Epidermal melanocyte (primary cell): ENCODE measurements at regions not wholly inside any gene's neighbourhood (a gene's known extent, or its start where the extent isn't known, plus 50 kb on each side); places are given as distances from the start of the nearest gene placed in this dataset.
"Not testable (repeated sequence)": the region's sequence is repeated elsewhere in the genome, so short reads cannot be mapped to it uniquely, and the experiment has no call there.

Experiments used
- DNase-seq: peaks from one replicate; pipeline ENCODE4 v3.0.0; 2011; ENCODE audit warnings: low spot score; ENCODE audit not compliant: insufficient read length

GRCh38 chr12:105865886-105866285 is 272.9 kb downstream of the NUAK1 start:
- DNase-seq: no peak

GRCh38 chr12:105874121-105874520 is 264.6 kb downstream of the NUAK1 start:
- no peak for DNase-seq

- no peak for DNase-seq
Observed at GRCh38 chr12:105876396-105876927, 262.3 kb downstream of the NUAK1 start.

- DNase-seq: no peak
Observed at GRCh38 chr12:105878964-105879363, 259.8 kb downstream of the NUAK1 start.

- no peak for DNase-seq
Observed at GRCh38 chr12:105880824-105881388, 257.8 kb downstream of the NUAK1 start.

GRCh38 chr12:105882404-105882803 is 256.4 kb downstream of the NUAK1 start:
- DNase-seq: peak; percentile 20

GRCh38 chr12:105887131-105887530 is 251.6 kb downstream of the NUAK1 start:
- DNase-seq: no peak

- no peak for DNase-seq
Observed at GRCh38 chr12:105888696-105889095, 250.1 kb downstream of the NUAK1 start.

GRCh38 chr12:105892362-105892910 is 246.3 kb downstream of the NUAK1 start:
- DNase-seq: no peak

- not testable (repeated sequence) for DNase-seq
Observed at GRCh38 chr12:105895197-105895832, 243.4 kb downstream of the NUAK1 start.

- DNase-seq: no peak
Observed at GRCh38 chr12:105897311-105897725, 241.4 kb downstream of the NUAK1 start.

- not testable (repeated sequence) for DNase-seq
Observed at GRCh38 chr12:105898271-105898670, 240.5 kb downstream of the NUAK1 start.

- DNase-seq: no peak
Observed at GRCh38 chr12:105899589-105899988, 239.2 kb downstream of the NUAK1 start.

GRCh38 chr12:105906561-105906960 is 232.2 kb downstream of the NUAK1 start:
- DNase-seq: no peak

GRCh38 chr12:105907982-105908381 is 230.8 kb downstream of the NUAK1 start:
- no peak for DNase-seq

GRCh38 chr12:105910030-105910429 is 228.7 kb downstream of the NUAK1 start:
- DNase-seq: no peak

GRCh38 chr12:105911966-105912365 is 226.8 kb downstream of the NUAK1 start:
- DNase-seq: no peak

GRCh38 chr12:105912882-105913678 is 225.7 kb downstream of the NUAK1 start:
- no peak for DNase-seq

- no peak for DNase-seq
Observed at GRCh38 chr12:105915997-105916759, 222.6 kb downstream of the NUAK1 start.

GRCh38 chr12:105916760-105917039 is 222.1 kb downstream of the NUAK1 start:
- DNase-seq: no peak

GRCh38 chr12:105920161-105920684 is 218.5 kb downstream of the NUAK1 start:
- DNase-seq: no peak
